ENCODE measurements at regions not wholly inside any gene's neighbourhood (a gene's known extent, or its start where the extent isn't known, plus 50 kb on each side); places are given as distances from the start of the nearest gene placed in this dataset.
"Not testable (repeated sequence)": the region's sequence is repeated elsewhere in the genome, so short reads cannot be mapped to it uniquely, and the experiment has no call there.

DNA sequence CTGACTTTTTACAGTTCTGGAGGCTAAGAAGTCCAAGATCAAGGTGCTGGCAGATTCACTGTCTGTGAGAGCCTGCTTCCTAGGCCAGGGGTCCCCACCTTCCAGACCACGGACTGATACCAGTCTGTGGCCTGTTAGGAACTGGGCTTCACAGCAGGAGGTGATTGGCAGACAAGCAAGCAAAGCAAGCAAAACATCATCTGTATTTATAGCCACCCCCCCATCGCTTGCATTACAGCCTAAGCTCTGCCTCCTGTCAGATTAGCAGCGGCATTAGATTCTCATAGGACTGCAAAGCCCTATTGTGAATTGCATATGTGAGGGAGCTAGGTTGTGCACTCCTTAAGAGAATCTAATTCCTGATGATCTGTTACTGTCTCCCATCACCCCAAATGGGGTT is 194.7 kb upstream of the THRB start:
- H3K4me3 ChIP-seq (ENCODE audit: low read depth in 1 of 3, low read length in 3 of 3), result no peak overlapping the region
- 78 to 84% (median 81%) methylated on average over 3 of the region's 3 CpGs for WGBS, 3 donors
- H3K4me1 ChIP-seq (ENCODE audit: control insufficient read depth in 3 of 3, insufficient read depth in 2 of 3, low read depth in 1 of 3, low read length in 2 of 3), result no peaks in the 10 kb centered on the region
- DNase-seq (no peak), FAIRE-seq (no peak)
- no peaks in the 10 kb centered on the region for H3K27me3 ChIP-seq (ENCODE audit: control insufficient read depth in 3 of 3, insufficient read depth in 3 of 3, low read length in 3 of 3)
- H3K27ac ChIP-seq (ENCODE audit: low read depth in 1 of 3, low read length in 2 of 3), result no peak overlapping the region
- H3K9me3 ChIP-seq (ENCODE audit: control insufficient read depth in 2 of 2, insufficient read depth in 1 of 2, low read depth in 1 of 2, low read length in 1 of 2), result no peaks in the 10 kb centered on the region
- no peaks in the 10 kb centered on the region for H3K36me3 ChIP-seq (ENCODE audit: control insufficient read depth in 3 of 3, insufficient read depth in 2 of 3, low read depth in 1 of 3, low read length in 3 of 3)

GRCh38 chr3:24690777-24691176 is 196.1 kb upstream of the THRB start:
- WGBS, 3 donors, result 64 to 88% (median 78%) methylated on average over 1 of the region's 1 CpG
- DNase-seq, result no peak
- Histone ChIP-seq H3K36me3 (ENCODE audit: control insufficient read depth in 3 of 3, insufficient read depth in 2 of 3, low read depth in 1 of 3, low read length in 3 of 3) (no peaks in the 10 kb centered on the region), H3K4me1 (ENCODE audit: control insufficient read depth in 3 of 3, insufficient read depth in 2 of 3, low read depth in 1 of 3, low read length in 2 of 3) (no peaks in the 10 kb centered on the region), H3K9me3 (ENCODE audit: control insufficient read depth in 2 of 2, insufficient read depth in 1 of 2, low read depth in 1 of 2, low read length in 1 of 2) (no peaks in the 10 kb centered on the region), H3K27me3 (ENCODE audit: control insufficient read depth in 3 of 3, insufficient read depth in 3 of 3, low read length in 3 of 3) (no peaks in the 10 kb centered on the region), H3K27ac (ENCODE audit: low read depth in 1 of 3, low read length in 2 of 3) (no peak overlapping the region), H3K4me3 (ENCODE audit: low read depth in 1 of 3, low read length in 3 of 3) (no peak overlapping the region)
- FAIRE-seq, result no peak

- H3K9me3 ChIP-seq (ENCODE audit: control insufficient read depth in 2 of 2, insufficient read depth in 1 of 2, low read depth in 1 of 2, low read length in 1 of 2); H3K4me1 ChIP-seq (ENCODE audit: control insufficient read depth in 3 of 3, insufficient read depth in 2 of 3, low read depth in 1 of 3, low read length in 2 of 3); H3K36me3 ChIP-seq (ENCODE audit: control insufficient read depth in 3 of 3, insufficient read depth in 2 of 3, low read depth in 1 of 3, low read length in 3 of 3); H3K27me3 ChIP-seq (ENCODE audit: control insufficient read depth in 3 of 3, insufficient read depth in 3 of 3, low read length in 3 of 3); DNase-seq; FAIRE-seq; H3K27ac ChIP-seq (ENCODE audit: low read depth in 1 of 3, low read length in 2 of 3); H3K4me3 ChIP-seq (ENCODE audit: low read depth in 1 of 3, low read length in 3 of 3): not testable (repeated sequence)
- WGBS, 3 donors, result 69 to 100% (median 75%) methylated on average over 1 of the region's 1 CpG
Measured at GRCh38 chr3:24699078-24699477, 204.4 kb upstream of the THRB start.

DNA sequence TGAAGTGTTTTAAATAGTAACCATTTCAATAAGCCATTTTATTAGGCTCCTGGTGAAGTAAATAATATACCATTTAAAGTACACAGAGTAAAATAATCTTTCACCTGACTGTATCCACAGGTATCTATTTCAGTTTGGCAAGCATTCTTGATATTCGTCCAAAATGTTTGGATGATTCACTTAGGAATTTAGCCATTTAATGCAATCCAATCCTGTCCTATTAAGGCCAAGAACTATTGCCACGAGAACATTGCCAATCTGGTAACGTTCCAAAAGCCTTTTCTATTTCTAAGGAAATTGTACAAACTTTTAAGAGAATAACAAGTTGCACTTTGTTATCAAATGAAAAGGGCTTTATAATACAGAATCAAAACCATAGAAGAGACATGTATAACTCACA is 209.8 kb upstream of the THRB start:
- 42 to 59% (median 45%) methylated on average over 3 of the region's 3 CpGs for WGBS, 3 donors
- H3K36me3 ChIP-seq (ENCODE audit: control insufficient read depth in 3 of 3, insufficient read depth in 2 of 3, low read depth in 1 of 3, low read length in 3 of 3), result no peaks in the 10 kb centered on the region
- H3K27ac ChIP-seq (ENCODE audit: low read depth in 1 of 3, low read length in 2 of 3), result no peak overlapping the region
- no peak for DNase-seq
- no peak overlapping the region for H3K4me3 ChIP-seq (ENCODE audit: low read depth in 1 of 3, low read length in 3 of 3)
- peaks cover 0 to 3% (median 2%) of the 10 kb centered on the region in 3 donors for H3K27me3 ChIP-seq (ENCODE audit: control insufficient read depth in 3 of 3, insufficient read depth in 3 of 3, low read length in 3 of 3)
- no peaks in the 10 kb centered on the region for H3K4me1 ChIP-seq (ENCODE audit: control insufficient read depth in 3 of 3, insufficient read depth in 2 of 3, low read depth in 1 of 3, low read length in 2 of 3)
- FAIRE-seq, result no peak
- no peaks in the 10 kb centered on the region for H3K9me3 ChIP-seq (ENCODE audit: control insufficient read depth in 2 of 2, insufficient read depth in 1 of 2, low read depth in 1 of 2, low read length in 1 of 2)

GRCh38 chr3:24707936-24708335 is 213.3 kb upstream of the THRB start:
- no peak overlapping the region for H3K27ac ChIP-seq (ENCODE audit: low read depth in 1 of 3, low read length in 2 of 3)
- FAIRE-seq, result no peak

DNA sequence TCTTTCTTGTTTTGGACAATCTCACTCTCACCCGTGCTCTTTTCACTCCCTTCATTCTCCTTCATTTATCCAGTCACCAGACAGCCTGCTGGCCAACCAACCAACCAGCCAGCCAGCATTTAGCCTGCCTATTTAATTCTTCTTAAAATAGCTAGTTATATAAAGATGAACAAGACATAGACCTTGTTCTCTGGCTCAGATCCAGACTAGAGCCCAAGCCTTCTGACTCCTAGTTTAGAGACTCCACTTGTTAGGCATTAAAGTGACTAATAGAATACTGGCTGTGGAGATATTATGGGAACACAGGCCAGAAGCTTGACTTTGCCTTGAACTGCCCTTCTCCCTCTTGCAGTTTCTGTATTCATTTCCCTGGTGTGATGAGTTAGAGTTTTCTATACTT is 215.3 kb upstream of the THRB start:
- Histone ChIP-seq H3K9me3 (ENCODE audit: control insufficient read depth in 2 of 2, insufficient read depth in 1 of 2, low read depth in 1 of 2, low read length in 1 of 2) (no peaks in the 10 kb centered on the region), H3K27ac (ENCODE audit: low read depth in 1 of 3, low read length in 2 of 3) (no peak overlapping the region), H3K36me3 (ENCODE audit: control insufficient read depth in 3 of 3, insufficient read depth in 2 of 3, low read depth in 1 of 3, low read length in 3 of 3) (no peaks in the 10 kb centered on the region), H3K4me3 (ENCODE audit: low read depth in 1 of 3, low read length in 3 of 3) (no peak overlapping the region), H3K4me1 (ENCODE audit: control insufficient read depth in 3 of 3, insufficient read depth in 2 of 3, low read depth in 1 of 3, low read length in 2 of 3) (no peaks in the 10 kb centered on the region), H3K27me3 (ENCODE audit: control insufficient read depth in 3 of 3, insufficient read depth in 3 of 3, low read length in 3 of 3) (peaks cover 0 to 3% (median 0%) of the 10 kb centered on the region in 3 donors)
- DNase-seq (no peak), FAIRE-seq (no peak)
- 58 to 95% (median 82%) methylated on average over 1 of the region's 1 CpG for WGBS, 3 donors

More at GRCh38 chr3:24707936-24708335, 213.3 kb upstream of the THRB start:
- no peak for DNase-seq
- H3K4me1 ChIP-seq (ENCODE audit: control insufficient read depth in 3 of 3, insufficient read depth in 2 of 3, low read depth in 1 of 3, low read length in 2 of 3), result no peaks in the 10 kb centered on the region
- H3K4me3 ChIP-seq (ENCODE audit: low read depth in 1 of 3, low read length in 3 of 3), result no peak overlapping the region
- peaks cover 0 to 3% (median 2%) of the 10 kb centered on the region in 3 donors for H3K27me3 ChIP-seq (ENCODE audit: control insufficient read depth in 3 of 3, insufficient read depth in 3 of 3, low read length in 3 of 3)
- H3K9me3 ChIP-seq (ENCODE audit: control insufficient read depth in 2 of 2, insufficient read depth in 1 of 2, low read depth in 1 of 2, low read length in 1 of 2), result no peaks in the 10 kb centered on the region
- no peaks in the 10 kb centered on the region for H3K36me3 ChIP-seq (ENCODE audit: control insufficient read depth in 3 of 3, insufficient read depth in 2 of 3, low read depth in 1 of 3, low read length in 3 of 3)

GRCh38 chr3:24713516-24713915 is 218.9 kb upstream of the THRB start:
- 67 to 70% (median 69%) methylated on average over 2 of the region's 2 CpGs for WGBS, 3 donors
- FAIRE-seq, result no peak
- Histone ChIP-seq H3K4me1 (ENCODE audit: control insufficient read depth in 3 of 3, insufficient read depth in 2 of 3, low read depth in 1 of 3, low read length in 2 of 3) (no peaks in the 10 kb centered on the region), H3K4me3 (ENCODE audit: low read depth in 1 of 3, low read length in 3 of 3) (no peak overlapping the region), H3K27ac (ENCODE audit: low read depth in 1 of 3, low read length in 2 of 3) (no peak overlapping the region), H3K9me3 (ENCODE audit: control insufficient read depth in 2 of 2, insufficient read depth in 1 of 2, low read depth in 1 of 2, low read length in 1 of 2) (no peaks in the 10 kb centered on the region), H3K27me3 (ENCODE audit: control insufficient read depth in 3 of 3, insufficient read depth in 3 of 3, low read length in 3 of 3) (peaks cover 0 to 2% (median 0%) of the 10 kb centered on the region in 3 donors), H3K36me3 (ENCODE audit: control insufficient read depth in 3 of 3, insufficient read depth in 2 of 3, low read depth in 1 of 3, low read length in 3 of 3) (no peaks in the 10 kb centered on the region)
- no peak for DNase-seq

- H3K27me3 ChIP-seq (ENCODE audit: control insufficient read depth in 3 of 3, insufficient read depth in 3 of 3, low read length in 3 of 3), result no peaks in the 10 kb centered on the region
- no peak for FAIRE-seq
Measured at GRCh38 chr3:24714436-24714835, 219.8 kb upstream of the THRB start.

GRCh38 chr3:24715171-24715792 is 220.6 kb upstream of the THRB start:
- Histone ChIP-seq H3K4me3 (ENCODE audit: low read depth in 1 of 3, low read length in 3 of 3) (no peak overlapping the region), H3K9me3 (ENCODE audit: control insufficient read depth in 2 of 2, insufficient read depth in 1 of 2, low read depth in 1 of 2, low read length in 1 of 2) (no peaks in the 10 kb centered on the region), H3K4me1 (ENCODE audit: control insufficient read depth in 3 of 3, insufficient read depth in 2 of 3, low read depth in 1 of 3, low read length in 2 of 3) (no peaks in the 10 kb centered on the region), H3K27ac (ENCODE audit: low read depth in 1 of 3, low read length in 2 of 3) (no peak overlapping the region), H3K27me3 (ENCODE audit: control insufficient read depth in 3 of 3, insufficient read depth in 3 of 3, low read length in 3 of 3) (no peaks in the 10 kb centered on the region), H3K36me3 (ENCODE audit: control insufficient read depth in 3 of 3, insufficient read depth in 2 of 3, low read depth in 1 of 3, low read length in 3 of 3) (no peaks in the 10 kb centered on the region)
- DNase-seq, result no peak
- no peak for FAIRE-seq
- 64 to 78% (median 73%) methylated on average over 5 of the region's 5 CpGs for WGBS, 3 donors

More at GRCh38 chr3:24714436-24714835, 219.8 kb upstream of the THRB start:
- H3K4me1 ChIP-seq (ENCODE audit: control insufficient read depth in 3 of 3, insufficient read depth in 2 of 3, low read depth in 1 of 3, low read length in 2 of 3), result no peaks in the 10 kb centered on the region
- H3K36me3 ChIP-seq (ENCODE audit: control insufficient read depth in 3 of 3, insufficient read depth in 2 of 3, low read depth in 1 of 3, low read length in 3 of 3), result no peaks in the 10 kb centered on the region
- no peak overlapping the region for H3K27ac ChIP-seq (ENCODE audit: low read depth in 1 of 3, low read length in 2 of 3)
- H3K4me3 ChIP-seq (ENCODE audit: low read depth in 1 of 3, low read length in 3 of 3), result no peak overlapping the region
- DNase-seq, result no peak
- H3K9me3 ChIP-seq (ENCODE audit: control insufficient read depth in 2 of 2, insufficient read depth in 1 of 2, low read depth in 1 of 2, low read length in 1 of 2), result no peaks in the 10 kb centered on the region
